ENCODE measurements at regions not wholly inside any gene's neighbourhood (a gene's known extent, or its start where the extent isn't known, plus 50 kb on each side); places are given as distances from the start of the nearest gene placed in this dataset.
"Not testable (repeated sequence)": the region's sequence is repeated elsewhere in the genome, so short reads cannot be mapped to it uniquely, and the experiment has no call there.

DNA sequence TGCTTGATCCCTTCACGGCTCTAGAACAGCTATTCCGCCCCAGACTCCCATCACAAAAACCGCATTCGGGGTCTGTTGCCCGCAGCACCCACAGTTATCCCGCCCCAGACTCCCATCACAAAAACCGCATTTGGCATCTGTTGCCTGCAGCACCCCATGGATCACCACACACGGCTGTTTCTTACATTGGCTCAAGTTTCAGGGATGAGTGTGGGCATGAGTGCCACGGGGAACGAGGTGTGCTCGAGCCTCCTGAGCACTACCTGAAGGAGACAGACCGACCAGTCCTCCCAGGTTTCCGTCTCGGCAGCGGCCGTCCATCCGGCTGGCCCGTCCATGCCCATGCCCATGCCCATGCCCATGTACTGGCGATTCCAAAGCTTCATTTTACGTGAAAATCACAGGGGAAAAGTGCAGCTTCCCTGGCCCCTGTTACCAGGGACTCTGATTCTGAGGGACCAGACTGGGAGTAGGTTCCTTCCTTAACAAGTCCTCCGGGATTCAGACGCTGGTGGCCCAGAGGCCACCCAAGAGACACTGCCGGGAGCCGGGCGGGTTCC, 66.4 kb upstream of the INSIG1 start:
- no peak for DNase-seq

DNA sequence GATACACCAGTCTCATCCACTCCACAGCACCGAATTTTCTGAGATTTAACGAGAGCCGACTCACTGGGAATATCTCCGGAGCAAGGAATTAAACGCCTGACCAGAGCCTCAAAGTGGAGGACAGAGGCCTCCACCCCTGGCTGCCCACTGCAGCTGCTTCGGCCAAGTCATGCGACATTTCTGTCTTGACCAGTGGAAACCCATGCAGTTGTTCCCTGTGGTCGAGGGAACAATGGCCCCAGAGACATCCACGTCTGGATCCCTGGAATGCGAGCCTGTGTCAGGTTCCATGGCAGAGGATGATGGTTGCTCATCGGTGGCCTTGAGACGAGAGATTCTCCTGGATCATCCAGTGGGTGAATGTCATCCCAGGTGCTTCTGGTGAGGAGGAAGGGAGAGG, 65.7 kb upstream of the INSIG1 start:
- no peak for DNase-seq

DNA sequence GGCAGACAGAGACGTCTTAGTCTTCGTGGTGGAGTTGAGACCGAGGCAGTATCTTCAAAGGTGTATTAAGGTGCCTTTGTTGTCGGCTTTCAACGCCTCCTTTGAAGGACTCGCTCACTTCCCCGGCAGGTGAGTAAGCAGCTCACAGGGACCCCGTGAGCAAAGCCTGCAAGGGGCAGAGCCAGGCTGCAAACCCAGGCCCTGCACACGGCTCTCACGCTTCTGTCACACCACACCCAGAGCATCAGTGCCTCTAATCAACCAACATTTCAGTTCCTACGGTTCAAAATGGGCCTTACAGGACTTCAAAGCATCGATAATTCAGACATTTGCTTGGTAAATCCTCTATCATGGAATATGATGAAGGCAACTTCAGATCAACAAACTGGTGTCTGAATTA, 64.8 kb upstream of the INSIG1 start:
- no peak for DNase-seq

DNA sequence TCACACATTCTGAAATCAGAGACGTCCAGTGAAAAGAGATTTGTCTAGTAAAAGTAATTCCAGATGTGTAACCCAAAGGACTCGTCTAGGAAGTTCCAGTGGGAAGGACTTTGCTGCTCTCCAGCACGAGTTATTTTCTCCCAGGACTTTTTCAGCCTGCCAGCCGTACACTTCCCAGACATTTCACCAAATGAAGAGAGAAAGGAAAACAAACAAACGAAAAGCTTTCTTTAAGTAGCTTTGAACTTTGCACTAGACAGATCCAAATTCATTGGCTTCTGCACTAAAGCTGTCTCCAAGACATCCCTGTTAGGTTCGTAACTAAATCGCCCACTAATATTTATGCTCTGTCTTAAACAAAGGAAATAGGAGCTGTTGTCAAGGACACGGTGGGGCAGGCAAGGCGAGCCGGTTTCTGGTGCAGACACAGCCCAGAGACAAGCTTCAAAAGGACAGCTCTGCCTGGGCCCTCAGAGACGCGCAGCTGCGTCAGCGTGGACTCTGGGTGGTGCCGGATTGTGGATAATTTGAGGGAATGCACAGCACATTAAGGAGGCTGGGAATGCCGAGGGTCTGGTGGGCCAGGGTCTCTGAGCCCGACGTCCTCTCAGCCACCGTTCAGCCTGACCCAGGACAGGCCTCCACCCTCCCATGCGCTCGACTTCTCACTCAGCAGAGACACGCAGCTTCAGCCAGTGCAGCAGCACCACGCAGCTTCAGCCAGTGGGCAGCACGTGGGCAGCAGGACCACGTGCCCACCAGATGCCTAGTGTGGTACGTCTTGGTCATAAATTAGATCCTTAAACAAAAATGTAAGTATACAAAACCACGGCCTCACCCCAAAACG, 64.1 kb upstream of the INSIG1 start:
- no peak for DNase-seq

DNA sequence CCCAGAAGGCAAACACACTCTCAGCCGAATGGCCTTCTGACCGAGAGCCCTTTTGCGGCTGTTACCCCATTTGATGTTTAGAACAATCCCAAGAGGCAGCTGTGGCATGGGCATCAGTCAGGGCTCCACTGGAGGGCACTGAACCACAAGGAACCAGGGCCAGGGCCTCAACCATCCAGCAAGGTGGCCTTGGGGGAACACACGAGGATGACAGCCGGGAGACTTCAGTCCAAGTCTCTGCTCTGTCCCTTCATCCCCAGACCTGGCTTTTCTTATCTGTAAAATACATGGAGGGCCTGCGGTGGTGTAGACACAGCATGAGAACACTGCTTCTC, 63.6 kb upstream of the INSIG1 start:
- no peak for DNase-seq

DNA sequence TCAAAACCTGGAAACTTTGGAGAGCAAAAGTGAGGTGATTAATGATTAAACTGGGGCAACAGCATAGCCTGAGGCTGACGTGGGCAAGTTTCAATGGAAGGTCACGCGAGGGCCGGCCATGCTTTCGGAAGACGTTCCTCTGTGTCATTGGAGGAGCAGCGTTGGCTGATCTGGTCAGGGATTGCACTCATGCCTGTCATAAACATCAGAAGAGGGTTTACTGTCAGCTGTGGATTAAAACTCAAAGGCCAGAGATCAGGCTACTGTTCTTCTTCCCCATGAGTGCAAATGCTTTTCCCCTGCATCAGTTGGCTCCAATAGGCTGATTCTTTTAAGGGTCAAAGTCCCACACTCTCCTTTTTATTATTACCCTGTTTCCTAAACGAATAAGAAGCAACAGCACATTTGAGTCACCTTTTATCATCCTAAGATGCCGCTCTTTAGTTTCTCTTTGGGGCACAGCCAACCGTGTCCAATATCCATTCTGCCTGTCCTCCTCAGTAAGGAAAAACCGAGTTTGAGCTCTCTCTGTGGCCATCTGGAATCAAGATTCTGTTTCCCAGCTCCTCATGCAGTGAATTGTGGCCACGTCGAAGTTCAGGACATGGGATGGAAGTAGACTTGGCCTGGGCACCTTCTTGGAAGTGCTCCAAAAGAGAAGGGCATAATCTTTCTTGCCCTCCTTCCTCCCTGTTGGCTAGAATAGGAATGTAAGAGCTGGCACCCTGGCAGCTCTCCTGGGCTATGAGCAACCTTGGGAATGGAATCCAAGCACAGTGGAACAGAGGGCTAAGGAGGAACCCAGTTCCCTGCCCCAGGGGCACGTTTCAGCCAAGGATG, 62.5 kb upstream of the INSIG1 start:
- DNase-seq = no peak

- no peak for DNase-seq
These were observed 61.3 kb upstream of the INSIG1 start for GRCh38 chr7:155236386-155236785.

DNA sequence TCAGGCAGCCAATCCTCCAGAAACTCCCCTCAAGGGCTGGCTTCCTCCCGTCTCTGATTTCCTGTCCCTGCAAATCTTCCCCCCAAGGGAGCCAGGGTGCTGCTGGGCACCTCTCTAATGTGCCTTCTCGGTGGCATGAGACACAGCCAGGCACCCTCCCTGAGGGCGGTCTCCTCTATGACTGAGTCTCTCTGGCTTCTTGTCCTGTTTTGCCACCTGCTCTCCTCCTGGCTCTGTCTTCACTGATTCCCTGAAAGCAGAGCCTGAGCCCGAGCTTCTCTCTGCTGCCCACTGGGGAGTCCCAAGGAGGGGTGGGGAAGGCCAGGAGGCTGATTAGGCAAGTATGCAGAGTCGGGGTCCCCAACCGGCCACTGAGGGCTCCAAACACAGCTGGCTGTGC, 60.4 kb upstream of the INSIG1 start:
- no peak for DNase-seq

- no peak for DNase-seq
These were observed 59.9 kb upstream of the INSIG1 start for GRCh38 chr7:155237730-155238129.

GRCh38 chr7:155239431-155240087, 58.1 kb upstream of the INSIG1 start:
- not testable (repeated sequence) for DNase-seq

DNA sequence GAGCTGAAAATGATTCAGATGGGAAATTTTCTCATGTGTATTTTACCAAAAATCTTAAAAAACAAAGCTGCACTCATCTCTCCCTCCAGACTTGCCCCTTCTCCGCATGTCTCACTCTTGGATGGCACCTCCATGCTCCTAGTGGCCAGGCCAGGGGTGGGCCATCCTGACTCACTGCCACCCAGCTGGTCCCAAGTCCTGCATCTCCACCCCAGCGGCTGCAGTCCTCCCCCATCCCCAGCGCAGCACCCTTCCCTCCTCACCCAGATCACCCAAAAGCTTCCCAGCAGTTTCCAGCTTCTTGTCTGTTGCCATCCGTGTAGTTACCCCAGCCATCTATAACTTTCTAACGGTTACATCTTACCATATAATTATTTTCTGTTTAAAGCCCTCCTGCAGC, 53.0 kb upstream of the INSIG1 start:
- no peak for DNase-seq

- DNase-seq = no peak
These were observed 50.0 kb upstream of the INSIG1 start for GRCh38 chr7:155247479-155248365.

Measured in femur (tissue), 1 donor.